LoVo (cell line): ENCODE measurements at regions not wholly inside any gene's neighbourhood (a gene's known extent, or its start where the extent isn't known, plus 50 kb on each side); places are given as distances from the start of the nearest gene placed in this dataset.

Experiments
- DNase-seq: peaks from one replicate; pipeline ENCODE4 v3.0.0-alpha.2; 2016; ENCODE audit warnings: low spot score

GRCh38 chr12:124726596-124727263 lies 136.9 kb downstream of the SCARB1 start:
- DNase-seq, result no peak

- DNase-seq, result no peak
Measured at GRCh38 chr12:124725597-124726237, 137.9 kb downstream of the SCARB1 start.

- DNase-seq, result no peak
Measured at GRCh38 chr12:124725099-124725498, 138.6 kb downstream of the SCARB1 start.

DNA sequence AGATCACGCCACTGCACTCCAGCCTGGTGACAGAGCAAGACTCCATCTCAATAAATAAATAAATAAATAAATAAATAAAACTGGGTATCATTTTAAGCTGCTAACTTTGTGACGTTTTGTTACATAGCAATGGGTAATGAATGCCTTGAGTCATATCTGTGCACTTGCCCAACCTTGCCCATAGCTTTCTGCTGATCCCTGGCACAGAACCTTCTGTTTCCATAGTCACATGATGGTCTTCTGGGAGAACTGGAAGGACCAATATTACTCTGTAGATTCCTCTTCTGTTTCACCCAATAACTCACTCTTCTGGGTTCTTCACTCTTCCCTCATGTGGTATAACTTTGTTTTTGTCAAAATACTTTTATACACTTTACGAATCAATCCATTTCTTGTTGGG lies 140.8 kb downstream of the SCARB1 start:
- DNase-seq, result no peak

DNA sequence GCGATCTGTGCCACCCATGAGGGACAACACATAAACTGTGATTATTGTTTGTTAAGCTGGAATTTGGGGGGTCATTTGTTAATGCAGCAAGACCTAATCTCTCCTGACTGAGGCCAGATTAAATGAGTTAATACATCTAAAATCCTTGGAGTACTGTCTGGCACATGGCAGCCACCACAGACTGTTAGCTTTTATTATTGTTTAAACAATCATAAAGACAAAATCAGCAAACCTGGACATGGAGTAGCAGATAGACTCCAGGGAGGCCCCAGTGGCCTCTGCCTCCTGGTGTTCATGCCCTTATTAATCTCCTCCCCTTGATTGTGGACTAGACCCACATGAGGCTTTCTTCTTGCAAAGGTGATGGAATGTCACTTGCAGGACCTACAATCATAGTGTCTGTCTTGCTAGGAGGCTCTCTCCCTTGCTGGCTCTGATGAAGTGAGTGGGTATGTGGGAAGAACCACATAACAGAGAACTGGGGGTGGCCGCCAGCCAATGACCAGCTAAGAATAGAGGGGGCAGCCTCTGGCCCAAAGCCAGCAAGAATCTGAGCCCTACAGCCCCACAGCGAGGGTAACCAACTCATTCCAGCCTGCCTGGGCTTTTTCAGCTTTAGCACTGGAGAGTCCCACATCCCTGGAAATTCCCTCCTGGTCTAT lies 142.0 kb downstream of the SCARB1 start:
- no peak for DNase-seq

- DNase-seq, result no peak
Measured at GRCh38 chr12:124720681-124721500, 142.8 kb downstream of the SCARB1 start.

- DNase-seq, result no peak
Measured at GRCh38 chr12:124720004-124720680, 143.5 kb downstream of the SCARB1 start.

DNA sequence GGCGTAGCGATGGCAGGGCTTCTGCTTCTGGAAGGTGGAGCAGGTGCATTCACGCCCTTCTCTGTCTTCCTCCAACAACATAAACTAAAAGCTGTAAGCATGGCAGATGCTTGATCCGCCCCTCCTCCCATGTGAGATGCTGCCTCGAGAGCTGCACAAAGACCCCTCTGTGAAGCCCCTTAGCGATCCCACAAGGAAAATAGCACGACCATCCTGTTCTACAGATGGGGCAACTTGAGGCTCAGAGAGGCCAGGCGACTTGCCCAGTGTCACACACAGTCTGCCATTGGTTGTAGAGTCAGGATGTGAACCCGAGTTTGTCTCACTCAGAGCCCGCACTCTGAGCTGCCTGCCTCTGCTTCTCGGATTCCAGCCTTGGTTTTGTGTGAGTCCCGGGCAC lies 144.4 kb downstream of the SCARB1 start:
- no peak for DNase-seq

- DNase-seq, result no peak
Measured at GRCh38 chr12:124718458-124718857, 145.2 kb downstream of the SCARB1 start.

- no peak for DNase-seq
Measured at GRCh38 chr12:124718036-124718435, 145.6 kb downstream of the SCARB1 start.

DNA sequence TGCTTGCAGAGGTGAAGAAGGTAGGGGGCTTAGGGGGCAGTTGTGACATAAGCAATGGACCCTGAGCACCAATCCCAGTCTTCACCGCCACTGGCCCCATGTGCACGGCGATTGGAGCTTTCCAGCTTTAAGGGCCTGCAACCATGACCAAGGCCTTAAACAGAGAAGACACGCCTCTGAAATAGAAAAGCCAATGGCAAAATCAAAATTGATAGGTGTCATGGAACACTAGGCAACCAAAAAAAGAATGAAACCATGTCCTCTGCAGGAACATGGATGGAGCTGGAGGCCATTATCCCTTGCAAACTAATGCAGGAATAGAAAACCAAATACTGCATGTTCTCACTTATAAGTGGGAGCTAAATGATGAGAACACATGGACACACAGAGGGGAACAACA lies 146.3 kb downstream of the SCARB1 start:
- no peak for DNase-seq

GRCh38 chr12:124716208-124717130 lies 147.2 kb downstream of the SCARB1 start:
- no peak for DNase-seq

GRCh38 chr12:124715121-124715990 lies 147.9 kb upstream of the NCOR2 start:
- peak; percentile 70 for DNase-seq

DNA sequence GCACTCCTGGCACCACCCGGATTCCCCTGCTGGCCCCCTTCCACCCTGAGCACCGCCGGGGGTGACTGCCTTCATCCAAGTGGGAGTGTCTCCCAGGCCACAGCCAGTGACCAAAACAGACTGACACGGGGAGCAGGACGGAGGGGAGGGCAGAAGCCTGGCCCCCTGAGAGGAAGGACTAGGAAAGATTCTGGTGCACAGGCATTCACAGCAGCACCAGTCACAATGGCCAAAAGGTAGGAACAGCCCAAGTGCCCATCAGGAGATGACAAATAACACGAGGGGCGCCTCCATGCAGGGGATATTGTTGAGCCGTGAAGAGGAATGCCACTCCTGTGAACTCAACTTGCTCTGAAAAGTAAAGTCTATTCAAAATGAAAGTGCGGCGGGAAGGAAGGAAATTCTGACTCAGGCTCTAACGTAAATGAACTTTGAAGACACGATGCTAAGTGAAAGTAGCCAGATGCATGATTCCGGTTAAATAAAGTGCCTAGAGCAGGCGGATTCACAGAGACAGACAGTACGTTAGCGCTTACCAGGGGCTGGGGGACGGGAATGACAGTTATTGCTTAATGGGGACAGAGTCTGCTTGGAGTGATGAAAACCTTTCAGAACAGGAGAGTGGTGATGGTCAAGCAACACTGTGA lies 146.1 kb upstream of the NCOR2 start:
- DNase-seq, result no peak

DNA sequence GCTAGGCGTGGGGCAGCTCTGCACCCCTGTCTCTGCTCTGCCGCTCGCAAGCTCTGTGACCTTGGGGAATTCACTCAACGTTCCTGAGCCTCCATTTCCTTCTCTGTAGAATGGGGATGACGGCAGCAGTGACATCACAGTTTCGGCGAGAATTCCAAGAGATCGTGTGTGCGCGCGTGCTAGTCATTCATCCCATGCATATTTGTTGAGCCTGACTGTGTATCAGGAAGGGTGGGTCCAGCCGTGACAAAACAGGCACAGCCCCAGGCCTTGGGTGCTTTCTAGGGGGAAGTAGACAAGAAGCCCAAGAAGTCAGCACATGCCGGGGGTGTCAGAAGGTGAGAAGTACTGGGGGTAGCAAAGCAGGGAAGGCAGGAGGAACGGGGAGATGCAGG lies 145.6 kb upstream of the NCOR2 start:
- no peak for DNase-seq

- no peak for DNase-seq
Measured at GRCh38 chr12:124711344-124711743, 143.9 kb upstream of the NCOR2 start.

- no peak for DNase-seq
Measured at GRCh38 chr12:124709722-124710687, 142.6 kb upstream of the NCOR2 start.

DNA sequence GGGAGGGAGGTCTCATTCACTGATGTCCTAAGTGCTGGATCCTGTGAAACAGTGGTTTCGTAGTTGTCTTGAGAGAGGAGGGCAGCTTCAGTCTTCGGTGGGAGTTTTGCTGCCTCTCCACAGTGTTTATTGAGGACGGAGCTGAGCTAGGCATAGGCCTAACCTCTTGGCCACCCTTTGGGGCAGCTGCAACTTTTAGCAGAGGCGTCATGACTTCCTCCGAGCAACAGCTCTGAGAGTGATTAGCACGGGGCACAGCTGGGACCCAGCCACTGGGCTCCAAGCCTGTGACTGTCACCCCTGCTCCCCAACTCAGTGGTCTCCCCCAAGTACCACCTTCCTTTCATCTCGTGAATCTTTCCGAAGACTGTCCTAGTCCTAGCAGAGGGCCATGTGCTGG lies 139.9 kb upstream of the NCOR2 start:
- DNase-seq, result no peak
